Activated CD4-positive, alpha-beta T cell treated with anti-CD3 and anti-CD28 coated beads, Interleukin-2, amount 10 ng/mL, durations not matched to agents 7 days and 5 days (primary cell): ENCODE measurements at regions not wholly inside any gene's neighbourhood (a gene's known extent, or its start where the extent isn't known, plus 50 kb on each side); places are given as distances from the start of the nearest gene placed in this dataset.

Experiments
- CTCF ChIA-PET: fragments of 350-600 bp; sonication (Branson Sonifier 250); formaldehyde crosslinking; loops from one replicate; lab custom pipeline; 2021; ENCODE audit warnings: antibody characterized with exemption; lab: Charles Lee
- POLR2A ChIA-PET: fragments of 350-600 bp; sonication (Branson Sonifier 250); formaldehyde crosslinking; loops from one replicate; lab custom pipeline; 2021; ENCODE audit warnings: antibody characterized with exemption; lab: Charles Lee
- DNase-seq: peaks from one replicate; pipeline ENCODE4 v3.0.0-alpha.2; 2020
- H3K27ac Mint-ChIP-seq: one replicate; pipeline ENCODE4 v1.8.0; 2021; ENCODE audit warnings: mild to moderate bottlenecking, moderate library complexity, mixed read lengths
- H3K27me3 Mint-ChIP-seq: one replicate; pipeline ENCODE4 v1.8.0; 2021; ENCODE audit warnings: mixed read lengths
- H3K36me3 Mint-ChIP-seq: one replicate; pipeline ENCODE4 v1.8.0; 2021; ENCODE audit warnings: low read depth, mixed read lengths
- H3K4me1 Mint-ChIP-seq: one replicate; pipeline ENCODE4 v1.8.0; 2021; ENCODE audit warnings: mixed read lengths
- H3K4me3 Mint-ChIP-seq: one replicate; pipeline ENCODE4 v1.8.0; 2021; ENCODE audit warnings: mild to moderate bottlenecking, moderate library complexity, mixed read lengths
- H3K9me3 Mint-ChIP-seq: one replicate; pipeline ENCODE4 v1.8.0; 2021; ENCODE audit warnings: mixed read lengths

- H3K36me3 Mint-ChIP-seq = no peaks in the 10 kb centered on the region
- no peaks in the 10 kb centered on the region for H3K9me3 Mint-ChIP-seq
- ChIA-PET POLR2A (no interaction called here), CTCF (no interaction called here)
- no peak overlapping the region for H3K27ac Mint-ChIP-seq
- H3K4me1 Mint-ChIP-seq = no peaks in the 10 kb centered on the region
- peaks cover 38% of the 10 kb centered on the region for H3K27me3 Mint-ChIP-seq
- DNase-seq = no peak
- no peak overlapping the region for H3K4me3 Mint-ChIP-seq
Measured at GRCh38 chr2:176483901-176484568, 214.8 kb downstream of the MTX2 start.

GRCh38 chr2:176484838-176485237, 215.6 kb downstream of the MTX2 start:
- Mint-ChIP-seq H3K27me3 (peaks cover 35% of the 10 kb centered on the region), H3K4me1 (no peaks in the 10 kb centered on the region), H3K27ac (no peak overlapping the region), H3K4me3 (no peak overlapping the region), H3K36me3 (no peaks in the 10 kb centered on the region), H3K9me3 (no peaks in the 10 kb centered on the region)
- no peak for DNase-seq
- ChIA-PET CTCF (no interaction called here), POLR2A (no interaction called here)

GRCh38 chr2:176488431-176488830, 219.2 kb downstream of the MTX2 start:
- CTCF ChIA-PET = interaction anchor here (1.0 kb wide), 1 partner anchor 660 kb away, joined by 4 read pairs; no protein-coding TSS in a partner anchor

GRCh38 chr2:176490061-176490861, 221.0 kb downstream of the MTX2 start:
- Mint-ChIP-seq H3K9me3 (no peaks in the 10 kb centered on the region), H3K27me3 (peaks cover 35% of the 10 kb centered on the region)

More at GRCh38 chr2:176488431-176488830, 219.2 kb downstream of the MTX2 start:
- no peak overlapping the region for H3K27ac Mint-ChIP-seq
- H3K4me1 Mint-ChIP-seq = peaks cover 13% of the 10 kb centered on the region
- no peak overlapping the region for H3K4me3 Mint-ChIP-seq
- no peaks in the 10 kb centered on the region for H3K9me3 Mint-ChIP-seq
- H3K27me3 Mint-ChIP-seq = peaks cover 29% of the 10 kb centered on the region
- H3K36me3 Mint-ChIP-seq = no peaks in the 10 kb centered on the region
- POLR2A ChIA-PET = no interaction called here
- no peak for DNase-seq

GRCh38 chr2:176491172-176491904, 222.1 kb downstream of the MTX2 start:
- Mint-ChIP-seq H3K27ac (no peak overlapping the region), H3K9me3 (no peaks in the 10 kb centered on the region), H3K4me3 (no peak overlapping the region), H3K4me1 (peaks cover 13% of the 10 kb centered on the region), H3K27me3 (peaks cover 38% of the 10 kb centered on the region), H3K36me3 (no peaks in the 10 kb centered on the region)
- CTCF ChIA-PET = interaction anchor here (1.0 kb wide), 1 partner anchor 69 kb away, joined by 3 read pairs; no protein-coding TSS in a partner anchor
- DNase-seq = peak; percentile 28
- POLR2A ChIA-PET = interaction anchor here (0.6 kb wide), 1 partner anchor 126 kb away, joined by 4 read pairs; no protein-coding TSS in a partner anchor

More at GRCh38 chr2:176490061-176490861, 221.0 kb downstream of the MTX2 start:
- Mint-ChIP-seq H3K36me3 (no peaks in the 10 kb centered on the region), H3K4me3 (no peak overlapping the region), H3K27ac (no peak overlapping the region), H3K4me1 (peaks cover 13% of the 10 kb centered on the region)
- ChIA-PET CTCF (interaction anchor here (0.6 kb wide), 1 partner anchor 223 kb away, joined by 4 read pairs; no protein-coding TSS in a partner anchor), POLR2A (no interaction called here)
- DNase-seq = no peak

- Mint-ChIP-seq H3K27ac (no peak overlapping the region), H3K36me3 (no peaks in the 10 kb centered on the region), H3K4me3 (no peak overlapping the region), H3K9me3 (no peaks in the 10 kb centered on the region), H3K4me1 (peaks cover 15% of the 10 kb centered on the region), H3K27me3 (peaks cover 32% of the 10 kb centered on the region)
- CTCF ChIA-PET = interaction anchor here (1.3 kb wide), 1 partner anchor 159 kb away, joined by 3 read pairs; no protein-coding TSS in a partner anchor
- POLR2A ChIA-PET = no interaction called here
- no peak for DNase-seq
Measured at GRCh38 chr2:176492583-176492982, 223.3 kb downstream of the MTX2 start.

- DNase-seq = no peak
- Mint-ChIP-seq H3K36me3 (no peaks in the 10 kb centered on the region), H3K9me3 (no peaks in the 10 kb centered on the region), H3K4me1 (peaks cover 15% of the 10 kb centered on the region), H3K4me3 (no peak overlapping the region), H3K27ac (no peak overlapping the region), H3K27me3 (peaks cover 25% of the 10 kb centered on the region)
- ChIA-PET CTCF (interaction anchor here (1.3 kb wide), 1 partner anchor 158 kb away, joined by 3 read pairs; no protein-coding TSS in a partner anchor), POLR2A (no interaction called here)
Measured at GRCh38 chr2:176493226-176493825, 224.1 kb downstream of the MTX2 start.

- Mint-ChIP-seq H3K27me3 (peaks cover 23% of the 10 kb centered on the region), H3K27ac (no peak overlapping the region), H3K9me3 (no peaks in the 10 kb centered on the region), H3K4me1 (peaks cover 15% of the 10 kb centered on the region), H3K4me3 (no peak overlapping the region), H3K36me3 (no peaks in the 10 kb centered on the region)
- ChIA-PET POLR2A (no interaction called here), CTCF (no interaction called here)
- DNase-seq = no peak
Measured at GRCh38 chr2:176493909-176494308, 224.7 kb downstream of the MTX2 start.

GRCh38 chr2:176494949-176495353, 225.7 kb downstream of the MTX2 start:
- Mint-ChIP-seq H3K9me3 (no peaks in the 10 kb centered on the region), H3K36me3 (no peaks in the 10 kb centered on the region), H3K4me3 (no peak overlapping the region), H3K4me1 (peaks cover 15% of the 10 kb centered on the region), H3K27ac (no peak overlapping the region), H3K27me3 (peaks cover 23% of the 10 kb centered on the region)
- POLR2A ChIA-PET = no interaction called here
- no peak for DNase-seq
- CTCF ChIA-PET = interaction anchor here (1.0 kb wide), 1 partner anchor 12 kb away, joined by 3 read pairs; no protein-coding TSS in a partner anchor

GRCh38 chr2:176495826-176496225, 226.6 kb downstream of the MTX2 start:
- H3K4me1 Mint-ChIP-seq = peaks cover 15% of the 10 kb centered on the region
- H3K36me3 Mint-ChIP-seq = no peaks in the 10 kb centered on the region
- H3K27me3 Mint-ChIP-seq = peaks cover 23% of the 10 kb centered on the region
- no peak overlapping the region for H3K4me3 Mint-ChIP-seq
- POLR2A ChIA-PET = no interaction called here
- CTCF ChIA-PET = interaction anchor here (1.0 to 1.6 kb wide), 2 partner anchors 11 to 41 kb away, joined by 3 to 5 read pairs; no protein-coding TSS in a partner anchor
- H3K27ac Mint-ChIP-seq = no peak overlapping the region
- H3K9me3 Mint-ChIP-seq = no peaks in the 10 kb centered on the region
- no peak for DNase-seq

GRCh38 chr2:176496761-176497160, 227.5 kb downstream of the MTX2 start:
- Mint-ChIP-seq H3K27ac (no peak overlapping the region), H3K9me3 (no peaks in the 10 kb centered on the region), H3K4me3 (no peak overlapping the region), H3K27me3 (peaks cover 23% of the 10 kb centered on the region), H3K4me1 (peaks cover 5% of the 10 kb centered on the region), H3K36me3 (no peaks in the 10 kb centered on the region)
- ChIA-PET CTCF (interaction anchor here (1.6 kb wide), 1 partner anchor 42 kb away, joined by 5 read pairs; no protein-coding TSS in a partner anchor), POLR2A (no interaction called here)
- no peak for DNase-seq

- no peak for DNase-seq
- ChIA-PET POLR2A (no interaction called here), CTCF (interaction anchor here (1.3 kb wide), 1 partner anchor 21 kb away, joined by 3 read pairs; no protein-coding TSS in a partner anchor)
- H3K9me3 Mint-ChIP-seq = no peaks in the 10 kb centered on the region
- H3K27me3 Mint-ChIP-seq = peaks cover 24% of the 10 kb centered on the region
- no peak overlapping the region for H3K27ac Mint-ChIP-seq
- H3K4me3 Mint-ChIP-seq = no peak overlapping the region
- H3K36me3 Mint-ChIP-seq = no peaks in the 10 kb centered on the region
- H3K4me1 Mint-ChIP-seq = peaks cover 2% of the 10 kb centered on the region
Measured at GRCh38 chr2:176500901-176501300, 231.7 kb downstream of the MTX2 start.
